Breast epithelium (tissue), 4 donors: ENCODE measurements at regions not wholly inside any gene's neighbourhood (a gene's known extent, or its start where the extent isn't known, plus 50 kb on each side); places are given as distances from the start of the nearest gene placed in this dataset.

Source experiments
- DNase-seq, 2 donors: peaks; one replicate each; pipeline ENCODE4 v3.0.0-alpha.2; 2019; ENCODE audit warnings: low spot score in 2 of 2
- H3K27ac ChIP-seq, 2 donors: fragments of 200-600 bp; sonication (generic) in 1 of 2; one replicate each; pipeline ENCODE4 v1.5.1; 2016 to 2019; ENCODE audit warnings: mild to moderate bottlenecking in 1 of 2
- H3K27me3 ChIP-seq, 2 donors: fragments of 200-600 bp; sonication (generic) in 1 of 2; one replicate each; pipeline versions ENCODE4 v1.5.1 to v1.6.0; 2017 to 2019; ENCODE audit warnings: control low read depth in 1 of 2, mild to moderate bottlenecking in 1 of 2
- H3K36me3 ChIP-seq: fragments of 200-600 bp; one replicate; pipeline ENCODE4 v1.5.1; 2019
- H3K4me1 ChIP-seq, 2 donors: fragments of 200-600 bp; sonication (generic); one replicate each; pipeline ENCODE4 v1.5.1; 2016 to 2019; ENCODE audit warnings: control low read depth in 1 of 2
- H3K4me3 ChIP-seq, 3 donors: fragments of 200-600 bp; sonication (generic); 1 replicate in 2 of 3; 2 replicates in 1 of 3; pipeline ENCODE4 v1.5.1; 2016 to 2019; ENCODE audit warnings: mild to moderate bottlenecking in 3 of 3, moderate library complexity in 2 of 3
- H3K9me3 ChIP-seq, 2 donors: fragments of 200-600 bp; sonication (generic) in 1 of 2; one replicate each; pipeline ENCODE4 v1.5.1; 2016 to 2019; ENCODE audit warnings: control low read depth in 1 of 2
- POLR2A ChIP-seq: fragments of 450-650 bp; IDR thresholded peaks from one replicate; pipeline ENCODE4 v1.6.1; 2016; ENCODE audit warnings: antibody characterized with exemption, mild to moderate bottlenecking, moderate library complexity
- POLR2AphosphoS5 ChIP-seq, 3 donors: sonication (generic); formaldehyde crosslinking; IDR thresholded peaks; one replicate each; pipeline ENCODE4 v1.6.1; 2017; ENCODE audit warnings: antibody characterized with exemption in 3 of 3
- intact Hi-C: fragments of 100-400 bp; cut with DNase I; formaldehyde crosslinking; loops from one replicate; pipeline ENCODE4 v1.15.1; 2023; ENCODE audit warnings: low total_unique reads
- TF ChIP-seq, protein P1 (sequence below), 3 donors: fragments of 450-650 bp; IDR thresholded peaks; one replicate each; pipeline ENCODE4 v1.5.1; 2016 to 2017; ENCODE audit warnings: antibody characterized with exemption in 3 of 3, mild to moderate bottlenecking in 3 of 3, moderate library complexity in 3 of 3

DNA sequence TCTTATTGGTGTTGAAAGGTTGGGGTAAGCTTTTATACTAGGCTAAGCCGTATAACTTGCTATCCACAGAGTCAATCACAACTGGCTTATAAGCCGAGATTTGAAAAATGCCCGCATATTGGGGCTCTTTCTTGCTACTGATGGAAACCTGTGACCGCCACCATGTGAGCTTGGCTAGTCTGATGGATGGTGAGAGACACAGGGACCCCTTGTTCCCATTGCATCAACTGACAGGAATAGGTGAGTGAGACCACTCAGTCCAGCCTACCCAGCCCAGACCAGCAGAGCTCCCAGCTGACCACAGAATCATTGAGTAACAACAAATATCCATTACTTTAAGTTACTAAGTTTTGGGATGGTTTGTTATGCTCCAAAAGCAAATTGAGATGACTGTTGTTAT is 676.4 kb upstream of the HS6ST1 start:
- TF ChIP-seq, protein P1, sequence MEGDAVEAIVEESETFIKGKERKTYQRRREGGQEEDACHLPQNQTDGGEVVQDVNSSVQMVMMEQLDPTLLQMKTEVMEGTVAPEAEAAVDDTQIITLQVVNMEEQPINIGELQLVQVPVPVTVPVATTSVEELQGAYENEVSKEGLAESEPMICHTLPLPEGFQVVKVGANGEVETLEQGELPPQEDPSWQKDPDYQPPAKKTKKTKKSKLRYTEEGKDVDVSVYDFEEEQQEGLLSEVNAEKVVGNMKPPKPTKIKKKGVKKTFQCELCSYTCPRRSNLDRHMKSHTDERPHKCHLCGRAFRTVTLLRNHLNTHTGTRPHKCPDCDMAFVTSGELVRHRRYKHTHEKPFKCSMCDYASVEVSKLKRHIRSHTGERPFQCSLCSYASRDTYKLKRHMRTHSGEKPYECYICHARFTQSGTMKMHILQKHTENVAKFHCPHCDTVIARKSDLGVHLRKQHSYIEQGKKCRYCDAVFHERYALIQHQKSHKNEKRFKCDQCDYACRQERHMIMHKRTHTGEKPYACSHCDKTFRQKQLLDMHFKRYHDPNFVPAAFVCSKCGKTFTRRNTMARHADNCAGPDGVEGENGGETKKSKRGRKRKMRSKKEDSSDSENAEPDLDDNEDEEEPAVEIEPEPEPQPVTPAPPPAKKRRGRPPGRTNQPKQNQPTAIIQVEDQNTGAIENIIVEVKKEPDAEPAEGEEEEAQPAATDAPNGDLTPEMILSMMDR (IDR thresholded peaks at IDR 0.05), result no peak
- TF ChIP-seq POLR2AphosphoS5 (IDR thresholded peaks at IDR 0.05), result no peak
- Histone ChIP-seq H3K27ac (no peak overlapping the region), H3K4me3 (no peak overlapping the region), H3K4me1 (no peaks in the 10 kb centered on the region), H3K36me3 (no peaks in the 10 kb centered on the region), H3K9me3 (no peaks in the 10 kb centered on the region), H3K27me3 (no peaks in the 10 kb centered on the region)
- intact Hi-C loops, result no loop called here
- DNase-seq, result no peak

DNA sequence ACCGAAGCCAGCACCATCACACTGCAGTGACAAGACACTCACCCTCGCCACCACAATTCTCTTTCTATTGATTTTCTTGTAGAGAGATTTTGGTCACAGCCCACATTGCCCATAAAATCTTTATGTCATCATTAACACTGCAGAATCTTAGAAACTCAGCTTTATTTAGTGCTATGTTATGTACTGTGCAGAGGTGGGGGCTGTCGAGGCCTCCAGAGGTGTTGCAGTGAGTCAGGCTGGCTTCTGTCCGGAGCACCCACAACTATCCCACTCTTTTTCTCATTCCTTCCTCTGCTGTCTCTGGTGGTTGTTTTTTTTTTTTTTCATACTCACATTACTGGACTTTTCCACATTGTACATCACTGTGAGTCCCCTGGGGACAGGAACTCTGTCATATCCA is 677.4 kb upstream of the HS6ST1 start:
- no peaks in the 10 kb centered on the region for H3K4me1 ChIP-seq
- TF ChIP-seq POLR2AphosphoS5 (IDR thresholded peaks at IDR 0.05), result no peak
- no peak for TF ChIP-seq POLR2A
- TF ChIP-seq, protein P1 (IDR thresholded peaks at IDR 0.05), result no peak
- intact Hi-C loops, result no loop called here
- H3K9me3 ChIP-seq, result no peaks in the 10 kb centered on the region
- no peaks in the 10 kb centered on the region for H3K36me3 ChIP-seq
- no peak overlapping the region for H3K27ac ChIP-seq
- no peak overlapping the region for H3K4me3 ChIP-seq
- no peaks in the 10 kb centered on the region for H3K27me3 ChIP-seq
- DNase-seq, result no peak

DNA sequence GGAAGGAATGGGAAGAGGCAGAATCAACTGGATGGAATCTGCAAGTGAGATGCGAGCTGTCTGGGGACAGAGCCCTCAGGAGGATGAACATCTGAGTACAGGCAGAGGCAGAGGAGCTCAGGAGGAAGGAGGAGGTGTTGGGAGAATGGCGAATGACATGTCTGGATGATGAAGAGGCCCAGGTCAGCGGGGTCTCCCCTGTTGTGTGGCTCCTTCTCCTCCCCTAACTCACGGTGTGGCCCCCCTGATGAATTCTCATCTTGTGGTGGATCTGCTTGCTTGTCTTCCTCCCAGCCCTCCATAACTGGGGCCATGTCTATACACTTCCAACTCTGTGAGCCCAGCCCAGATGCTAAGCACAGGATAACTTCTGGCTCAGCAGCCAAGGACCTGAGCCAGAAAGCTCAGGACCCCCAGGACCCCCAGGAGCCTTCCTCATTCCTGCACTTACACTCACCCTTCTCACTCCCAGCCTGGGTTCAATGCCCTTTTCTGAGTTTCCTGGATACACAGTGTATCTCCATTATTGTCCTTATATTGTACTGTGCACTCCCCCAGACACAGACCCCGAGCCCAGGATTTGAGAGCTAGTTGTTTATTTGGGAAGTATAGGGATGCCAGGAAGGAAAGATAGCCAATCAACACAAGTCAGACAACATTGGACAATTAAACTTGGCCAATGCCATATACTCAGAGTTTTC is 678.6 kb upstream of the HS6ST1 start:
- Histone ChIP-seq H3K4me1 (no peaks in the 10 kb centered on the region), H3K36me3 (no peaks in the 10 kb centered on the region), H3K9me3 (no peaks in the 10 kb centered on the region), H3K4me3 (no peak overlapping the region), H3K27ac (no peak overlapping the region), H3K27me3 (no peaks in the 10 kb centered on the region)
- DNase-seq, result no peak
- no peak for TF ChIP-seq POLR2A
- TF ChIP-seq, protein P1 (IDR thresholded peaks at IDR 0.05), result no peak
- no peak for TF ChIP-seq POLR2AphosphoS5 (IDR thresholded peaks at IDR 0.05)
- intact Hi-C loops, result no loop called here

DNA sequence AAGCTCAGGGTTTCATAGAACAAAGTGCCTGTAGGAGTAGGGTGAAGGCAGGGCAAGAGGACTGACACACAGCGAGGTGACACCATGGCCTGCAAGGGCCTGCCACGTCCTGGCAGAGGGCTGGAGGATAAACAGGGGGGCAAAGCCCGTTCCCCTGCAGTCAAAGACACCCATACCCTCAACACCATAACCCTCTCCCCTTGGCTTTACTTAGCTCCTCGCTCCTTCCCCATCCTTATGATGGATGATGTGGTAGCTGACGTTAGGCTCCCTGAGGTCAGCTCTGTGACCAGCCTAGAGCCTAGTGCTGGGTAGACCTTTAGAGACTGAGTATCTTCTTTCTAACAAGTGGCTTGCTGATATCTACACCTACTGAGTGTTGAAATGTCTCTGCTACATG is 683.3 kb upstream of the HS6ST1 start:
- H3K4me3 ChIP-seq, result no peak overlapping the region
- no peaks in the 10 kb centered on the region for H3K27me3 ChIP-seq
- H3K4me1 ChIP-seq, result no peaks in the 10 kb centered on the region
- DNase-seq, result no peak
- intact Hi-C loops, result no loop called here
- no peaks in the 10 kb centered on the region for H3K9me3 ChIP-seq
- TF ChIP-seq, protein P1 (IDR thresholded peaks at IDR 0.05), result no peak
- TF ChIP-seq POLR2A, result no peak
- no peak for TF ChIP-seq POLR2AphosphoS5 (IDR thresholded peaks at IDR 0.05)
- no peaks in the 10 kb centered on the region for H3K36me3 ChIP-seq
- H3K27ac ChIP-seq, result no peak overlapping the region

DNA sequence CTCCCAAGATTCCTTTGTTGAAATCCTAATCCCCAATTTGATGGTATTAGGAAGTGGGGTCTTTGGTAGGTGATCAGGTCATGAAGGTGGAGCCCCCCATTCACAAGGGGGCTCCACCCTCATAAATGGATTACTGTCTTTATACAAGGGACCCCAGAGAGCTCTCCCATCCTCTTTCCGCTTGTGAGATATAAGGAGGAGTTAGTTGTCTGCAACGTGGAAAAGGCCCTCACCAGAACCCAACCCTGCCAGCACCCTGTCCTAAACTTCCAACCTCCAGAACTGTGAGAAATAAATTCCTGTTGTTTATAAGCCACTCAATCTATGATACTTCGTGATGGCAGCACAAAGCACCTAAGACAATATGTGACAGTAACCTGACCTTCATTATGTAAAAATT is 684.1 kb upstream of the HS6ST1 start:
- Histone ChIP-seq H3K9me3 (no peaks in the 10 kb centered on the region), H3K27ac (no peak overlapping the region), H3K4me1 (no peaks in the 10 kb centered on the region), H3K36me3 (no peaks in the 10 kb centered on the region), H3K4me3 (no peak overlapping the region), H3K27me3 (no peaks in the 10 kb centered on the region)
- TF ChIP-seq, protein P1 (IDR thresholded peaks at IDR 0.05), result no peak
- no peak for TF ChIP-seq POLR2AphosphoS5 (IDR thresholded peaks at IDR 0.05)
- no peak for TF ChIP-seq POLR2A
- intact Hi-C loops, result no loop called here
- no peak for DNase-seq
